GM12864 (cell line): ENCODE measurements at regions not wholly inside any gene's neighbourhood (a gene's known extent, or its start where the extent isn't known, plus 50 kb on each side); places are given as distances from the start of the nearest gene placed in this dataset.
"Not testable (repeated sequence)": the region's sequence is repeated elsewhere in the genome, so short reads cannot be mapped to it uniquely, and the experiment has no call there.

Source experiments
- DNase-seq: peaks from one replicate; pipeline ENCODE4 v3.0.0-alpha.2; 2011; ENCODE audit warnings: low read depth
- H3K4me3 ChIP-seq: 2 replicates; pipeline ENCODE4 v1.5.1; 2011; ENCODE audit warnings: mild to moderate bottlenecking, low read depth, low read length, control low read depth
- CTCF ChIP-seq: IDR thresholded peaks from 2 replicates; pipeline ENCODE4 v1.5.1; 2011; ENCODE audit warnings: low read depth, mild to moderate bottlenecking, moderate library complexity, low read length, control low read depth, inconsistent platforms; ENCODE audit errors: missing control alignments

- DNase-seq: no peak
- TF ChIP-seq CTCF: no peak
These were observed 150.5 kb upstream of the PRICKLE2 start for GRCh38 chr3:64375737-64376136.

GRCh38 chr3:64369390-64369789 lies 144.1 kb upstream of the PRICKLE2 start:
- DNase-seq: no peak
- no peak for TF ChIP-seq CTCF
- H3K4me3 ChIP-seq: no peak overlapping the region

More at GRCh38 chr3:64375737-64376136, 150.5 kb upstream of the PRICKLE2 start:
- H3K4me3 ChIP-seq: no peak overlapping the region

- DNase-seq: no peak
- H3K4me3 ChIP-seq: no peak overlapping the region
- no peak for TF ChIP-seq CTCF
These were observed 143.2 kb upstream of the PRICKLE2 start for GRCh38 chr3:64368257-64369020.

- DNase-seq: no peak
- no peak for TF ChIP-seq CTCF
- no peak overlapping the region for H3K4me3 ChIP-seq
These were observed 140.6 kb upstream of the PRICKLE2 start for GRCh38 chr3:64365877-64366276.

- DNase-seq: no peak
- no peak overlapping the region for H3K4me3 ChIP-seq
- TF ChIP-seq CTCF: no peak
These were observed 138.6 kb upstream of the PRICKLE2 start for GRCh38 chr3:64363842-64364241.

GRCh38 chr3:64361962-64362735 lies 136.9 kb upstream of the PRICKLE2 start:
- no peak for DNase-seq
- TF ChIP-seq CTCF: no peak
- H3K4me3 ChIP-seq: no peak overlapping the region

GRCh38 chr3:64361036-64361435 lies 135.8 kb upstream of the PRICKLE2 start:
- not testable (repeated sequence) for DNase-seq, H3K4me3 ChIP-seq
